Ishikawa (cell line): ENCODE measurements at regions not wholly inside any gene's neighbourhood (a gene's known extent, or its start where the extent isn't known, plus 50 kb on each side); places are given as distances from the start of the nearest gene placed in this dataset.

Source experiments
- EP300 ChIP-seq: IDR thresholded peaks from 2 replicates; pipeline ENCODE4 v1.6.1; 2012; ENCODE audit warnings: borderline replicate concordance
- MAX ChIP-seq: IDR thresholded peaks from 2 replicates; pipeline ENCODE4 v1.6.1; 2012
- RAD21 ChIP-seq: IDR thresholded peaks from 2 replicates; pipeline ENCODE4 v1.6.1; 2012; ENCODE audit warnings: low read depth
- REST ChIP-seq: IDR thresholded peaks from 2 replicates; pipeline ENCODE4 v1.6.1; 2012; ENCODE audit warnings: low read depth, mild to moderate bottlenecking
- TAF1 ChIP-seq: IDR thresholded peaks from 2 replicates; pipeline ENCODE4 v1.6.1; 2012; ENCODE audit warnings: low read depth, mild to moderate bottlenecking
- TCF12 ChIP-seq: IDR thresholded peaks from 2 replicates; pipeline ENCODE4 v1.6.1; 2012; ENCODE audit warnings: low read depth
- TEAD4 ChIP-seq: IDR thresholded peaks from 2 replicates; pipeline ENCODE4 v1.6.1; 2012
- USF1 ChIP-seq: IDR thresholded peaks from 2 replicates; pipeline ENCODE4 v1.6.1; 2012
- YY1 ChIP-seq: IDR thresholded peaks from 2 replicates; pipeline ENCODE4 v1.6.1; 2012; ENCODE audit warnings: low read depth

- no peak for TF ChIP-seq EP300
- TF ChIP-seq USF1 = no peak
- TF ChIP-seq TEAD4 = no peak
- TF ChIP-seq TAF1 = no peak
- no peak for TF ChIP-seq REST
- TF ChIP-seq YY1 = no peak
- no peak for TF ChIP-seq RAD21
- TF ChIP-seq TCF12 = no peak
- TF ChIP-seq MAX = no peak
These were observed 80.4 kb upstream of the EEPD1 start for GRCh38 chr7:36072620-36073019.
